ENCODE measurements at regions not wholly inside any gene's neighbourhood (a gene's known extent, or its start where the extent isn't known, plus 50 kb on each side); places are given as distances from the start of the nearest gene placed in this dataset.

DNA sequence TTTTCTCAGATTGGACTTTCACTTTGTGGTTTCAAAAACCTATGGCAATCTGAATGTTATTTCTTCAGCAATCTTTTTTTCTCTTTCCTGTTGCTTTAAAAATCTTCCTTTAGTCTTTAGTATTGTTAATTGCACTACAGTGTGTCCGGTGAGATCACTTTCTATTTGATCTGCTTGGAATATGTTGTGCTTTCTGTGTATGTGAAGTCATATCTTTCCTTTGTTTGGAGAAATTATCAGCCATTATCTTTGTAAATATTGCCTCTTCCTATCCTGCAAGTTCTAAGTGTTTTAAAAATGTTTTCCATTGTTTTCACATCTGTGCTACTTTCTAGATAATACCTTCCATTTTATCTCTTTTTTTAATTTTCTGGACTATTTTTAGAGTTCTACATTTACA lies 171.4 kb upstream of the PRSS16 start:
- TF ChIP-seq, protein P1, sequence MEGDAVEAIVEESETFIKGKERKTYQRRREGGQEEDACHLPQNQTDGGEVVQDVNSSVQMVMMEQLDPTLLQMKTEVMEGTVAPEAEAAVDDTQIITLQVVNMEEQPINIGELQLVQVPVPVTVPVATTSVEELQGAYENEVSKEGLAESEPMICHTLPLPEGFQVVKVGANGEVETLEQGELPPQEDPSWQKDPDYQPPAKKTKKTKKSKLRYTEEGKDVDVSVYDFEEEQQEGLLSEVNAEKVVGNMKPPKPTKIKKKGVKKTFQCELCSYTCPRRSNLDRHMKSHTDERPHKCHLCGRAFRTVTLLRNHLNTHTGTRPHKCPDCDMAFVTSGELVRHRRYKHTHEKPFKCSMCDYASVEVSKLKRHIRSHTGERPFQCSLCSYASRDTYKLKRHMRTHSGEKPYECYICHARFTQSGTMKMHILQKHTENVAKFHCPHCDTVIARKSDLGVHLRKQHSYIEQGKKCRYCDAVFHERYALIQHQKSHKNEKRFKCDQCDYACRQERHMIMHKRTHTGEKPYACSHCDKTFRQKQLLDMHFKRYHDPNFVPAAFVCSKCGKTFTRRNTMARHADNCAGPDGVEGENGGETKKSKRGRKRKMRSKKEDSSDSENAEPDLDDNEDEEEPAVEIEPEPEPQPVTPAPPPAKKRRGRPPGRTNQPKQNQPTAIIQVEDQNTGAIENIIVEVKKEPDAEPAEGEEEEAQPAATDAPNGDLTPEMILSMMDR (IDR thresholded peaks at IDR 0.05; ENCODE audit: insufficient read depth, low read length, severe bottlenecking) = no peak
- Histone ChIP-seq H3K36me3 (ENCODE audit: control insufficient read depth, insufficient read depth, low read length) (no peaks in the 10 kb centered on the region), H3K4me3 (ENCODE audit: low read depth, low read length) (no peak overlapping the region), H3K27me3 (ENCODE audit: control insufficient read depth, insufficient read depth, low read length) (no peaks in the 10 kb centered on the region)
- FAIRE-seq = no peak
- no peak for DNase-seq (ENCODE audit: low read depth)

DNA sequence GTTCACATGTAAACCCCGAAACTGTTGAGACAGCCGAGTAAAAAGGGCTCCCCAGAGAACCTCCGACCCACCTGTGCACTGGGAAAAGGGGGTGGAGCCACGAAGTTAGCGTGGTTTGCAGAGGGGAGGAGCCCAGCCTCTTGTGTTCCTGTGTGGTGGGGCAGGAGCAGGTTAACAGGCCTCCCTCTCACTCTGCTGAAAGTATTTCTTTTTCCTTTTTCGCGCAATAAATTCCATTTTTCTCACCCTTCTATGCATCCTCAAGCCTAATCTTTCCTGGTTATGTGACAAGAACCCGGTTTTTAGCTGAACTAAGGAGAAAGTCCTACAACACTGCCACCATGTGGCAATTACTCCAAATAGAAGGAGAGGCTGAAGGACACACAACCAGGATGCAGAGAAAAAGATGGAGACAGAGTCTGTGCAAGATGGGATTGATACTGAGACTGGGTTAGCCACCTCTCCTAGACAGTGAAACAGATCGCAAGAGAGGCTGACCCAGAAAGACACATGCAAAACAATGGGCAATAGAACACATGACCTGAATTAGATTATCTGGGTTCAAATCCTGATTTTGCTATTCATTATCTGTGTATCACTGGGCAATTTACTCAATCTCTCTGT lies 168.7 kb upstream of the PRSS16 start:
- TF ChIP-seq, protein P1 (IDR thresholded peaks at IDR 0.05; ENCODE audit: insufficient read depth, low read length, severe bottlenecking) = peak; percentile 59
- peak overlapping the region; percentile 48 for H3K4me3 ChIP-seq (ENCODE audit: low read depth, low read length)
- DNase-seq (ENCODE audit: low read depth) = peak; percentile 64
- no peaks in the 10 kb centered on the region for H3K36me3 ChIP-seq (ENCODE audit: control insufficient read depth, insufficient read depth, low read length)
- H3K27me3 ChIP-seq (ENCODE audit: control insufficient read depth, insufficient read depth, low read length) = no peaks in the 10 kb centered on the region
- FAIRE-seq = no peak

DNA sequence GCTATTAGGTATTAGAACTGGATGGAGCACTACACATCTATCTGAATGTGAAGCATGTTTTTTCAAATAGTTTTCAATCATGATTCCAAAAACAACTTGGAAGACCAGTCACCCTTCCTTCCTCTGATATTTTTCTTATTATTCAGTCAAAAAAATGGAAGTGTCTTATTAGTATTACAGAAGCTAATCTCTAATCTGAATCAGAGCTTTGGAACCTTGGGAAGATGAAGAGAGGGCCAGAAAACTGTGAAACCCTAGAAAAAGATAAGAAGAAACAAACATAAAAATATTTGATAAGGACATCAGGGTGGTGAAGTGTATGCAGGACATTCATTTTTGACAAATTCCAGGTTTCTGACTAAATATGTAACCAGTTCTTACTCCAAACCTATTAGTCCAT lies 166.3 kb upstream of the PRSS16 start:
- no peaks in the 10 kb centered on the region for H3K36me3 ChIP-seq (ENCODE audit: control insufficient read depth, insufficient read depth, low read length)
- no peaks in the 10 kb centered on the region for H3K27me3 ChIP-seq (ENCODE audit: control insufficient read depth, insufficient read depth, low read length)
- DNase-seq (ENCODE audit: low read depth) (no peak), FAIRE-seq (no peak)
- TF ChIP-seq, protein P1 (IDR thresholded peaks at IDR 0.05; ENCODE audit: insufficient read depth, low read length, severe bottlenecking) = no peak
- no peak overlapping the region for H3K4me3 ChIP-seq (ENCODE audit: low read depth, low read length)

DNA sequence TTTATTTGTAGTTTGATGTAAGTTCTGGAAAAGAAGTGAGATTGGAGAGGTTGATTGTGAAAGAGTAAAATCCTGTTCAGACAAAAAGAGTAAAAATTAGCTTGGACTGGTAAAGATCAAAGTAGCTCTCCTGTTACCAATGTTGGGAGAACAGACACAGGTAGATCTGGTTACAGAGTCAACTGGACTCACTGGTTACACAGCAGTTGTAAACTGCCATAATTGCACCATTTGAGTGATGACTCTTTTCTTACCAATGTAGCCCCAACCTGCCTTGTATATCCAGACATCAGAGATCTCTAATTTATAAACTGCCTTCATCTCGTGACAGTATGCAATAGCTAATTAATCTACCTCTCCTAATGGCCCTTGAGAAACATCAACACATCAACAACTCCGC lies 165.6 kb upstream of the PRSS16 start:
- DNase-seq (ENCODE audit: low read depth) (peak; percentile 49), FAIRE-seq (no peak)
- Histone ChIP-seq H3K27me3 (ENCODE audit: control insufficient read depth, insufficient read depth, low read length) (no peaks in the 10 kb centered on the region), H3K36me3 (ENCODE audit: control insufficient read depth, insufficient read depth, low read length) (no peaks in the 10 kb centered on the region), H3K4me3 (ENCODE audit: low read depth, low read length) (no peak overlapping the region)
- TF ChIP-seq, protein P1 (IDR thresholded peaks at IDR 0.05; ENCODE audit: insufficient read depth, low read length, severe bottlenecking) = no peak

DNA sequence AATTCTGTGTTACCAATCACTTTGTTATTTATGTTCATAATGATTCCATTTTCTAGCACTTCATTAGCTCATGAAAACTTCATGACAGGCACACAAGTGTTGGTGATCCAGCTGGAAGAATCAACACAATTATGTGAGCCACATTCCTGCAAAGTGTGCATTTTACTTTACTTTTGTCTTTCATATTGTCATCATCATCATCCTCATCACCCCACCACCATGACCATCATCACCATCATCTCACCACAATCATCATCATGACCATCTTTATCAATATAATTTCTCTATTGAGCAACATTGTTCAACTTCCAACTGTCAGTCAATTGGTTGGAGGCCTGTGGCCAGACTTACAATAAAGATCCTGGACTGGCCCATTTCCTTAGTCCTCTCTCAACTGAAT lies 159.4 kb upstream of the PRSS16 start:
- TF ChIP-seq, protein P1 (IDR thresholded peaks at IDR 0.05; ENCODE audit: insufficient read depth, low read length, severe bottlenecking) = no peak
- H3K4me3 ChIP-seq (ENCODE audit: low read depth, low read length) = no peak overlapping the region
- H3K36me3 ChIP-seq (ENCODE audit: control insufficient read depth, insufficient read depth, low read length) = no peaks in the 10 kb centered on the region
- FAIRE-seq = no peak
- no peaks in the 10 kb centered on the region for H3K27me3 ChIP-seq (ENCODE audit: control insufficient read depth, insufficient read depth, low read length)
- no peak for DNase-seq (ENCODE audit: low read depth)

Data from bronchial epithelial cell (primary cell).